Ovary (tissue), 3 donors: ENCODE measurements at regions not wholly inside any gene's neighbourhood (a gene's known extent, or its start where the extent isn't known, plus 50 kb on each side); places are given as distances from the start of the nearest gene placed in this dataset.

Experiments
- EP300 ChIP-seq: sonication (generic); formaldehyde crosslinking; IDR thresholded peaks from one replicate; pipeline ENCODE4 v1.6.1; 2017; ENCODE audit warnings: antibody characterized with exemption
- TF ChIP-seq, protein P1 (sequence below), 3 donors: fragments of 450-650 bp in 2 of 3; fragments of 200-600 bp in 1 of 3; IDR thresholded peaks; one replicate each; pipeline versions ENCODE4 v1.5.1 to v1.8.0; 2016 to 2022; ENCODE audit warnings: antibody characterized with exemption in 3 of 3, mild to moderate bottlenecking in 1 of 3
- donor health status: DM: no; HTN: no; CAD: no.

DNA sequence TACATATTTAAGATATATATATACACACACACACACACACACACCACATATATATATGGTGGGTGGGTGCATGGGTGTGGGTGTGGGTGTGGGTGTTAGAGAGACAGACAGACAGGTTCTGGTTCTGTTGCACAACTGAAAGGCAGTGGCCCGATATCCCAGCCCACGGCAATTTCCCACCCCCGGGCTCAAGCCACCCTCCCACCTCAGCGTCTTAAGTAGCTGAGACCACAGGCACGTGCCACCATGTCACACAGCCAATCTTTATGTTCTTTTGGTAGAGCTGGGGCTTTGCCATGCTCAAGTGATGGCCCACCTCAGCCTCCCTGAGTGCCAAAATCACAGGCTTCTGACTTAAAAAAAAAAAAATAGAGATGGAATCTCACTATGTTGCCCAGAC is 417.8 kb upstream of the FOXG1 start:
- TF ChIP-seq, protein P1, sequence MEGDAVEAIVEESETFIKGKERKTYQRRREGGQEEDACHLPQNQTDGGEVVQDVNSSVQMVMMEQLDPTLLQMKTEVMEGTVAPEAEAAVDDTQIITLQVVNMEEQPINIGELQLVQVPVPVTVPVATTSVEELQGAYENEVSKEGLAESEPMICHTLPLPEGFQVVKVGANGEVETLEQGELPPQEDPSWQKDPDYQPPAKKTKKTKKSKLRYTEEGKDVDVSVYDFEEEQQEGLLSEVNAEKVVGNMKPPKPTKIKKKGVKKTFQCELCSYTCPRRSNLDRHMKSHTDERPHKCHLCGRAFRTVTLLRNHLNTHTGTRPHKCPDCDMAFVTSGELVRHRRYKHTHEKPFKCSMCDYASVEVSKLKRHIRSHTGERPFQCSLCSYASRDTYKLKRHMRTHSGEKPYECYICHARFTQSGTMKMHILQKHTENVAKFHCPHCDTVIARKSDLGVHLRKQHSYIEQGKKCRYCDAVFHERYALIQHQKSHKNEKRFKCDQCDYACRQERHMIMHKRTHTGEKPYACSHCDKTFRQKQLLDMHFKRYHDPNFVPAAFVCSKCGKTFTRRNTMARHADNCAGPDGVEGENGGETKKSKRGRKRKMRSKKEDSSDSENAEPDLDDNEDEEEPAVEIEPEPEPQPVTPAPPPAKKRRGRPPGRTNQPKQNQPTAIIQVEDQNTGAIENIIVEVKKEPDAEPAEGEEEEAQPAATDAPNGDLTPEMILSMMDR (IDR thresholded peaks at IDR 0.05), result no peak
- no peak for TF ChIP-seq EP300
